HG02642 (cell line): ENCODE measurements at regions not wholly inside any gene's neighbourhood (a gene's known extent, or its start where the extent isn't known, plus 50 kb on each side); places are given as distances from the start of the nearest gene placed in this dataset.
"Not testable (repeated sequence)": the region's sequence is repeated elsewhere in the genome, so short reads cannot be mapped to it uniquely, and the experiment has no call there.

Experiments
- ATAC-seq: cut with Tn5 transposase; IDR thresholded peaks from one replicate; pipeline ENCODE4 v1.9.1; 2021; ENCODE audit warnings: mild to moderate bottlenecking; ENCODE audit not compliant: unreplicated experiment, poor library complexity

GRCh38 chr6:115665310-115665709 lies 395.4 kb downstream of the FRK start:
- ATAC-seq = no peak

- no peak for ATAC-seq
These were observed 397.0 kb downstream of the FRK start for GRCh38 chr6:115663681-115664080.

- ATAC-seq = no peak
These were observed 416.9 kb downstream of the FRK start for GRCh38 chr6:115643762-115644161.

GRCh38 chr6:115634887-115635286 lies 425.8 kb downstream of the FRK start:
- ATAC-seq = no peak

- no peak for ATAC-seq
These were observed 426.6 kb downstream of the FRK start for GRCh38 chr6:115634131-115634530.

GRCh38 chr6:115631028-115631427 lies 429.7 kb downstream of the FRK start:
- no peak for ATAC-seq

- no peak for ATAC-seq
These were observed 430.2 kb downstream of the FRK start for GRCh38 chr6:115630424-115631024.

- ATAC-seq = no peak
These were observed 431.3 kb downstream of the FRK start for GRCh38 chr6:115629415-115629814.

- ATAC-seq = no peak
These were observed 442.4 kb downstream of the FRK start for GRCh38 chr6:115618256-115618655.

- ATAC-seq = no peak
These were observed 443.7 kb downstream of the FRK start for GRCh38 chr6:115617031-115617430.

- ATAC-seq = no peak
These were observed 447.2 kb downstream of the FRK start for GRCh38 chr6:115613488-115613887.

- ATAC-seq = no peak
These were observed 447.8 kb downstream of the FRK start for GRCh38 chr6:115612796-115613479.

- no peak for ATAC-seq
These were observed 448.5 kb downstream of the FRK start for GRCh38 chr6:115612216-115612615.

GRCh38 chr6:115610696-115611095 lies 450.0 kb downstream of the FRK start:
- ATAC-seq = no peak

- no peak for ATAC-seq
These were observed 451.6 kb downstream of the FRK start for GRCh38 chr6:115609111-115609510.

- no peak for ATAC-seq
These were observed 458.2 kb downstream of the FRK start for GRCh38 chr6:115602466-115602865.

GRCh38 chr6:115601509-115601908 lies 459.2 kb downstream of the FRK start:
- no peak for ATAC-seq

GRCh38 chr6:115601064-115601463 lies 459.6 kb downstream of the FRK start:
- ATAC-seq = no peak

- ATAC-seq = no peak
These were observed 465.8 kb downstream of the FRK start for GRCh38 chr6:115594891-115595290.

GRCh38 chr6:115592025-115592424 lies 468.7 kb downstream of the FRK start:
- ATAC-seq = no peak

GRCh38 chr6:115589072-115589471 lies 471.6 kb downstream of the FRK start:
- ATAC-seq = not testable (repeated sequence)

- ATAC-seq = no peak
These were observed 477.4 kb downstream of the FRK start for GRCh38 chr6:115583290-115583689.
